Upper lobe of left lung (tissue), 6 donors: ENCODE measurements at regions not wholly inside any gene's neighbourhood (a gene's known extent, or its start where the extent isn't known, plus 50 kb on each side); places are given as distances from the start of the nearest gene placed in this dataset.
A peak's percentile ranks its signal among the peaks of the same experiment; 100 is the strongest.

Source experiments
- ATAC-seq, 2 donors: fragments of 200-7000 bp; cut with Tn5 transposase; one replicate each; pipeline ENCODE4 v1.9.1; 2022; ENCODE audit warnings: mild to moderate bottlenecking in 2 of 2, moderate library complexity in 2 of 2; ENCODE audit not compliant: low FRiP score in 2 of 2
- DNase-seq, 2 donors: peaks; one replicate each; pipeline ENCODE4 v3.0.0-alpha.2; 2019 to 2020
- H3K27ac ChIP-seq, 4 donors: fragments of 200-600 bp; sonication (generic); one replicate each; pipeline ENCODE4 v1.5.1; 2016 to 2019
- H3K27me3 ChIP-seq, 4 donors: fragments of 200-600 bp; sonication (generic); one replicate each; pipeline ENCODE4 v1.5.1; 2017 to 2019
- H3K36me3 ChIP-seq, 4 donors: fragments of 200-600 bp; sonication (generic); one replicate each; pipeline ENCODE4 v1.5.1; 2016 to 2019
- H3K4me1 ChIP-seq, 4 donors: fragments of 200-600 bp; sonication (generic); one replicate each; pipeline ENCODE4 v1.5.1; 2018 to 2019
- H3K4me3 ChIP-seq, 4 donors: fragments of 200-600 bp; sonication (generic); one replicate each; pipeline ENCODE4 v1.5.1; 2017 to 2019; ENCODE audit warnings: mild to moderate bottlenecking in 2 of 4, moderate library complexity in 1 of 4
- H3K9me3 ChIP-seq, 4 donors: fragments of 200-600 bp; sonication (generic); one replicate each; pipeline ENCODE4 v1.5.1; 2018 to 2019
- EP300 ChIP-seq, 4 donors: sonication (generic); formaldehyde crosslinking; IDR thresholded peaks; one replicate each; pipeline ENCODE4 v1.5.1; 2017; ENCODE audit warnings: antibody characterized with exemption in 4 of 4, control low read depth in 2 of 4
- POLR2A ChIP-seq, 4 donors: fragments of 450-650 bp; IDR thresholded peaks; one replicate each; pipeline ENCODE4 v1.5.1; 2016 to 2017; ENCODE audit warnings: antibody characterized with exemption in 4 of 4, mild to moderate bottlenecking in 2 of 4
- POLR2AphosphoS5 ChIP-seq, 2 donors: sonication (generic); formaldehyde crosslinking; IDR thresholded peaks; one replicate each; pipeline ENCODE4 v1.5.1; 2017; ENCODE audit warnings: antibody characterized with exemption in 2 of 2
- WGBS, 2 donors: methylation state at CpG; one replicate each; pipeline ENCODE4 v1.1.5; 2017 to 2018; 5-methylcytosine and 5-hydroxymethylcytosine counted together
- TF ChIP-seq, protein P1 (sequence below), 6 experiments: fragments of 450-650 bp in 4 of 6; fragments of 200-600 bp in 2 of 6; sonication (generic) in 2 of 6; IDR thresholded peaks; one replicate each; pipeline ENCODE4 v1.5.1; 2016 to 2019; ENCODE audit warnings: antibody characterized with exemption in 6 of 6
- donor health status: DM: no; HTN: no; CAD: no; lungs with moderate emphysema.
- donor health status: DM: no; HTN: yes; CAD: no; lungs with severe emphysema.

DNA sequence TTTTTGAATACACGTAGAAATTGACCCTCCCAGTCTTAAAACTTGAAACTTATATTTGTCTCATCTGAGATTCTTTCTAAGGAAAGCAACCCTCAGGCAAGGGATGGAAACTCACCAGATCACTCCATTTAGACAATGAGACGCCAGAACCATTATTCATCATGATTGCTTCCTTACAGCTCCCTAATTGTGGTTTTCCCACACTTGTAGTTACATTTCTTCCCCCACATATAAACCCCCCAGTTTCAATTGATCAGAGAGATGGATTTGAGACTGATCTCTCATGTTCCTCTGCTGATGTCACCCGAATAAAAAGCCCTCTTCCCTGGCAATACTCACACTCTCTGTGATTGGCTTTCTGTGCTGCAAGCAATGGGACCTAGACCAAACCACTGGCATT, 197.9 kb upstream of the STARD13 start:
- Histone ChIP-seq H3K27ac (no peak overlapping the region), H3K36me3 (no peaks in the 10 kb centered on the region), H3K9me3 (no peaks in the 10 kb centered on the region), H3K4me1 (no peaks in the 10 kb centered on the region), H3K27me3 (no peaks in the 10 kb centered on the region), H3K4me3 (no peak overlapping the region)
- 88 to 98% methylated on average over 3 of the region's 3 CpGs for WGBS, 2 donors
- no peak for TF ChIP-seq EP300 (IDR thresholded peaks at IDR 0.05)
- ATAC-seq (no peak), DNase-seq (no peak)

DNA sequence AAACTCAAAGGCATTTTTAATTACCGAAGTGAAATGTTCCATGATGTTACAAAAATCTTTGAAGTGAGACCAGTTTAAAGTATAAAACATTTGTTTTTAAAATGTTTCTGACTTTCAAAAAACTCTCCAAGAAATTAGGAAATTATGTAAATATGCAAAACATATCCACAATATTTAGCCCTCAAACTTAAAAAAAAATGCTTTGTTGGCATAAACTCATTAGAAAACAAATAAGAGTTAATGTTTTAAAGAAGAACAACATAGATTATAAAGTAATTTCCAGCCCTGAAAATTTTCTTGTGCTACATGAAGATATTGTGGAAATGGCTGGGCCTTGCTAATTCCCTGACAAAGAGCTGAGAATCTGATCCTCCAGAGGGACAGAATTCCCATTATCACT, 199.7 kb upstream of the STARD13 start:
- 87 to 92% methylated on average over 1 of the region's 1 CpG for WGBS, 2 donors
- H3K9me3 ChIP-seq: no peaks in the 10 kb centered on the region
- no peaks in the 10 kb centered on the region for H3K27me3 ChIP-seq
- no peaks in the 10 kb centered on the region for H3K36me3 ChIP-seq
- H3K4me1 ChIP-seq: no peaks in the 10 kb centered on the region
- H3K4me3 ChIP-seq: no peak overlapping the region
- DNase-seq (no peak), ATAC-seq (no peak)
- TF ChIP-seq EP300 (IDR thresholded peaks at IDR 0.05) (no peak), POLR2A (IDR thresholded peaks at IDR 0.05) (no peak), POLR2AphosphoS5 (IDR thresholded peaks at IDR 0.05) (no peak)
- TF ChIP-seq, protein P1, sequence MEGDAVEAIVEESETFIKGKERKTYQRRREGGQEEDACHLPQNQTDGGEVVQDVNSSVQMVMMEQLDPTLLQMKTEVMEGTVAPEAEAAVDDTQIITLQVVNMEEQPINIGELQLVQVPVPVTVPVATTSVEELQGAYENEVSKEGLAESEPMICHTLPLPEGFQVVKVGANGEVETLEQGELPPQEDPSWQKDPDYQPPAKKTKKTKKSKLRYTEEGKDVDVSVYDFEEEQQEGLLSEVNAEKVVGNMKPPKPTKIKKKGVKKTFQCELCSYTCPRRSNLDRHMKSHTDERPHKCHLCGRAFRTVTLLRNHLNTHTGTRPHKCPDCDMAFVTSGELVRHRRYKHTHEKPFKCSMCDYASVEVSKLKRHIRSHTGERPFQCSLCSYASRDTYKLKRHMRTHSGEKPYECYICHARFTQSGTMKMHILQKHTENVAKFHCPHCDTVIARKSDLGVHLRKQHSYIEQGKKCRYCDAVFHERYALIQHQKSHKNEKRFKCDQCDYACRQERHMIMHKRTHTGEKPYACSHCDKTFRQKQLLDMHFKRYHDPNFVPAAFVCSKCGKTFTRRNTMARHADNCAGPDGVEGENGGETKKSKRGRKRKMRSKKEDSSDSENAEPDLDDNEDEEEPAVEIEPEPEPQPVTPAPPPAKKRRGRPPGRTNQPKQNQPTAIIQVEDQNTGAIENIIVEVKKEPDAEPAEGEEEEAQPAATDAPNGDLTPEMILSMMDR (IDR thresholded peaks at IDR 0.05): no peak
- no peak overlapping the region for H3K27ac ChIP-seq

DNA sequence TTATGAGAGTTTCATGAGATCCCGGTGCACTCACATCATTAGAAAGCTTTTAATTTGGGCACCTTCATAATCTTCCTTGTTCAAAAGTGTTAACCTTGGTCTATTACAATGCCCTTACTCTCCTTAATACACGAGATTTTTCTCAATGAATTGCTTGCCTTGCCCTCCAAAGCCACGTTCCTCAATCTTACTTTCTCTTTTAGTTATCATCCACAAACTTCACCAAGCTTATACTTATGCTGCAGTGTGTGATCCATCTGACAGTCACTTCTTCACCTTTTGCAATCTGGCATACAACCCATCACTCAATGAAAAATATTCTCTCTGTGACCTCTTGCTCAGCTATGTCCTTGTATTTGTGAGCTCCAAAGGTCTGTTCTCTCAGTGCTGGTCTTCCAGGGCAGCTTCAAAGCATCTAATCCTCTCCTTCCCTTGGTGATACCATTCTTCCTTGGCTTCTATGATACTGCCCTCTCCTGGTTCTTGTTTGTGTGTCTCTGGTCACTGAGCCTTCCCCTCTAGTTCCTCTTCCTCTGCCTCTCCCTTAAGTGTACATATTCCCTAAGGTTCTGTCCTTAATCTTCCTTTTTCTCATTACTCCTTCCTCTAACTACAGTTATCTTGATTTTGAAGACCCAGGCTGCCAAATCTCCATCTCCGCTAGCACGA, 202.2 kb upstream of the STARD13 start:
- Histone ChIP-seq H3K4me3 (peak overlapping the region in 2 of 4 donors; percentile 6 to 30), H3K27ac (peak overlapping the region in 2 of 4 donors; percentile 23 to 50), H3K36me3 (no peaks in the 10 kb centered on the region), H3K4me1 (peaks cover 0 to 3% (median 0%) of the 10 kb centered on the region in 4 donors), H3K9me3 (no peaks in the 10 kb centered on the region), H3K27me3 (no peaks in the 10 kb centered on the region)
- ATAC-seq: peak; percentile 75 to 91
- 44 to 63% methylated on average over 5 of the region's 5 CpGs for WGBS, 2 donors
- TF ChIP-seq POLR2AphosphoS5 (IDR thresholded peaks at IDR 0.05) (no peak), POLR2A (IDR thresholded peaks at IDR 0.05) (no peak), EP300 (IDR thresholded peaks at IDR 0.05) (no peak)
- TF ChIP-seq, protein P1 (IDR thresholded peaks at IDR 0.05): peak; percentile 21 to 58 (median 49)
- DNase-seq: peak in 1 of 2 donors; percentile 21

DNA sequence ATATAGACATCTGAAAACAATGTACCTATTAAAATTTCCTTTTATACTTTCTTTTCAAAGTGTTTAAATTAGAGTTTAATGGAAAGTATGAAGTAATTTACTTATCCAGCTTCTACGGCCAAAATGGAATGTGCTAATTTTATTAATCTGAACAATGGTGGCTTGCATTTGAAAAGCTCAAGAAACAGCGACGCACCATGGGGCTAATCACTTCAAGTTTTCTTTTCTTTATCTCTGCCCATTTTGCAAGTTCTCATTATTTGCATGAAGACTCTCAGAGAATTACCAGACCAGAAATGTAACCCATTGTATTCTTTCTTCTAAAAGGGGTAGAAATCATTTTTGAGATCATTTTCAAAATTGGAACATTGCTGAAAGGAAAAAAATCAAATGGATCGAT, 204.0 kb upstream of the STARD13 start:
- H3K4me1 ChIP-seq: peaks cover 0 to 8% (median 1%) of the 10 kb centered on the region in 4 donors
- H3K27me3 ChIP-seq: no peaks in the 10 kb centered on the region
- DNase-seq (no peak), ATAC-seq (no peak)
- H3K9me3 ChIP-seq: no peaks in the 10 kb centered on the region
- WGBS, 2 donors: 92% methylated on average over 4 of the region's 4 CpGs
- H3K4me3 ChIP-seq: no peak overlapping the region
- TF ChIP-seq POLR2A (IDR thresholded peaks at IDR 0.05): no peak
- TF ChIP-seq, protein P1 (IDR thresholded peaks at IDR 0.05): no peak
- TF ChIP-seq POLR2AphosphoS5 (IDR thresholded peaks at IDR 0.05): no peak
- TF ChIP-seq EP300 (IDR thresholded peaks at IDR 0.05): no peak
- H3K36me3 ChIP-seq: no peaks in the 10 kb centered on the region
- H3K27ac ChIP-seq: no peak overlapping the region

DNA sequence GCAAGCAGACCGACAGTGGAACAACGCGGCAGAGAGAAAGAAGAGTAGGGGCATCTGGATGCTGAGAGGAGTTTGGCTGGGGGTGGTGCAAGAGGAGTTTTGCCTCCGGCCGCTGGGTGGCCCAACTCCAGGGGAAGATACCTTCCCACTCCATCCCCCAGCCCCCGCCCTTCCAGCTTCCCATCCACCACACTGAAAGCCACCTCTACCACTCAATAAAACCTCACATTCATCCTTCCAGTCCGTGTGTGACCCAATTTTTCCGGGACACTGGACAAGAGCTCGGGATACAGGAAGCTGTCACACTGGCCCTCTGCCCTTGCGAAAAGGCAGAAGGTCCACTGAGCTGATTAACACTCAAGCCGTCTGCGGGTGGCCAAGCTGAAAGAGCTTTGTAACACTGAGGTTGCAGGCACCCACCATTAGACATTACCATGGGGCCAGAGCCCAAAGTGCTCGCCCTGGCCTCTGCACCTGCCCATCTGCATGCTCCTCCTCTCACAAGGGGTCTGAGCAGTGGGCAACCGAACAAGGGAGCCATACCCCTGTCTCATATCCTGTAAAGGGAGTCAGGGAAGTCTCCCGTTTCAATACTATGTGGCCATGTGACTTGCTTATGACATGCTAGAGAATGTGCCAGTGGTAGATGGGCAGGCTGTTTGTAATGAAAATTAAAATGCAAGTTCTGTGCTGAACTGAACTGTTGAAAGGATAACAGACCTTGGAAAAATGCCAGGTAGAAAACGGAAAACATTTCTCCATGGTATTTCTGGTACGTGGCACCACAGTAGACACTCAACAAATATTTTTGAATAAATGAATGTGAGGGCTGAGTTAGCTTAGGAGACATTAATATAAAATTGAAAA, 205.1 kb upstream of the STARD13 start:
- no peaks in the 10 kb centered on the region for H3K9me3 ChIP-seq
- H3K27ac ChIP-seq: no peak overlapping the region
- no peak overlapping the region for H3K4me3 ChIP-seq
- ATAC-seq (no peak), DNase-seq (peak in 1 of 2 donors; percentile 4)
- WGBS, 2 donors: 79 to 81% methylated on average over 15 to 17 of the region's 17 CpGs
- no peak for TF ChIP-seq POLR2AphosphoS5 (IDR thresholded peaks at IDR 0.05)
- peaks cover 0 to 11% (median 4%) of the 10 kb centered on the region in 4 donors for H3K4me1 ChIP-seq
- no peaks in the 10 kb centered on the region for H3K27me3 ChIP-seq
- H3K36me3 ChIP-seq: no peaks in the 10 kb centered on the region
